Common myeloid progenitor, CD34-positive (primary cell): ENCODE measurements at regions not wholly inside any gene's neighbourhood (a gene's known extent, or its start where the extent isn't known, plus 50 kb on each side); places are given as distances from the start of the nearest gene placed in this dataset.
"Not testable (repeated sequence)": the region's sequence is repeated elsewhere in the genome, so short reads cannot be mapped to it uniquely, and the experiment has no call there.

ENCODE experiments used
- CTCF ChIA-PET: fragments of 350-600 bp; sonication (Branson Sonifier 250); formaldehyde crosslinking; loops from one replicate; lab custom pipeline; 2021; ENCODE audit warnings: antibody characterized with exemption; lab: Charles Lee
- POLR2A ChIA-PET: fragments of 350-600 bp; sonication (Branson Sonifier 250); formaldehyde crosslinking; loops from one replicate; lab custom pipeline; 2021; ENCODE audit warnings: antibody characterized with exemption; lab: Charles Lee
- DNase-seq, 3 donors: peaks; one replicate each; pipeline versions ENCODE4 v3.0.0 to v3.0.0-alpha.2; 2013
- H3K27ac ChIP-seq, 2 experiments: 1 replicate in 1 of 2; 2 replicates in 1 of 2; pipeline ENCODE4 v1.7.0; 2013; ENCODE audit warnings: inconsistent platforms in 2 of 2, low read length in 2 of 2, mild to moderate bottlenecking in 2 of 2, low read depth in 1 of 2, moderate library complexity in 1 of 2; ENCODE audit not compliant: severe bottlenecking in 2 of 2, insufficient read depth in 1 of 2, poor library complexity in 1 of 2
- H3K27me3 ChIP-seq, 5 experiments: replicated peaks in 2 of 5; 1 replicate in 3 of 5; 2 replicates in 2 of 5; pipeline versions ENCODE4 v1.6.1 to v1.7.0; 2013; ENCODE audit warnings: low read length in 4 of 5, mild to moderate bottlenecking in 2 of 5, moderate library complexity in 2 of 5, inconsistent platforms in 1 of 5; ENCODE audit not compliant: insufficient read depth in 5 of 5, control insufficient read depth in 4 of 5
- H3K36me3 ChIP-seq, 4 experiments: 1 replicate in 2 of 4; 2 replicates in 2 of 4; pipeline versions ENCODE4 v1.6.1 to v1.7.0; 2013; ENCODE audit warnings: low read length in 3 of 4, control low read depth in 1 of 4, mild to moderate bottlenecking in 1 of 4; ENCODE audit not compliant: control insufficient read depth in 4 of 4, insufficient read depth in 4 of 4
- H3K4me1 ChIP-seq, 4 experiments: 1 replicate in 3 of 4; 2 replicates in 1 of 4; pipeline versions ENCODE4 v1.6.1 to v1.7.1; 2013; ENCODE audit warnings: low read length in 3 of 4, mild to moderate bottlenecking in 3 of 4, control low read depth in 1 of 4, inconsistent platforms in 1 of 4, moderate library complexity in 1 of 4; ENCODE audit not compliant: control insufficient read depth in 4 of 4, insufficient read depth in 4 of 4; ENCODE audit errors: control extremely low read depth in 1 of 4
- H3K4me3 ChIP-seq, 7 experiments: 1 replicate in 4 of 7; 2 replicates in 3 of 7; pipeline versions ENCODE4 v1.5.1 to v1.7.0; 2013; ENCODE audit warnings: mild to moderate bottlenecking in 7 of 7, low read length in 6 of 7, moderate library complexity in 6 of 7, inconsistent platforms in 2 of 7, low read depth in 2 of 7, control low read depth in 1 of 7; ENCODE audit not compliant: insufficient read depth in 4 of 7, control insufficient read depth in 1 of 7; ENCODE audit errors: extremely low read depth in 1 of 7
- H3K9me3 ChIP-seq, 5 experiments: 1 replicate in 4 of 5; 2 replicates in 1 of 5; pipeline versions ENCODE4 v1.6.1 to v1.7.1; 2013; ENCODE audit warnings: low read length in 4 of 5, mild to moderate bottlenecking in 2 of 5, inconsistent platforms in 1 of 5, low read depth in 1 of 5, moderate library complexity in 1 of 5; ENCODE audit not compliant: control insufficient read depth in 4 of 5, insufficient read depth in 2 of 5; ENCODE audit errors: control extremely low read depth in 1 of 5
- WGBS: methylation state at CpG from one replicate; pipeline ENCODE4 v1.1.5; 2013; ENCODE audit not compliant: insufficient coverage; 5-methylcytosine and 5-hydroxymethylcytosine counted together

DNA sequence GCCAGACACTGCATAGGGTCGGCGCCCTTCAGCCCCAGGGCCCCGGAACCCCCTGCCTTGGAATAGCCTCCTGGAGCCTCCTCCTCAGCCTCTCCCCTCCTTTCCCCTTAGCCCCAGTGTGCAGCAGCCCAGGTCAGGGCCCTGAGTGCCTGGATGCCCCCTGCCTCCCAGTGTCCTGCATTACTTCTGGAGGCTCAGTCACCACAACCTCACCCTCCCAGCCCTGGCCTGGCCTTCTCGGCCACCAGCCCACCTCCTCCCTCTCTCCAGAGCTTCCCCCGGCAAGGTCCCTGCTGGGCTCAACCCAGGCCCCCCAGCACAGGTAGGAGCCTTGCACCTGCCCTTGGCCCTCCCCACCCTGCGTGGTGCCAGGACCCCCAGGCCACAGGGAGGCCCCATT, 119.0 kb downstream of the TMEM121 start:
- CTCF ChIA-PET, H3K4me3 ChIP-seq, H3K27me3 ChIP-seq, H3K9me3 ChIP-seq, H3K36me3 ChIP-seq, POLR2A ChIA-PET, H3K4me1 ChIP-seq, DNase-seq, H3K27ac ChIP-seq: not testable (repeated sequence)
- no CpG with 5 or more reads among the region's 6 CpGs for WGBS

DNA sequence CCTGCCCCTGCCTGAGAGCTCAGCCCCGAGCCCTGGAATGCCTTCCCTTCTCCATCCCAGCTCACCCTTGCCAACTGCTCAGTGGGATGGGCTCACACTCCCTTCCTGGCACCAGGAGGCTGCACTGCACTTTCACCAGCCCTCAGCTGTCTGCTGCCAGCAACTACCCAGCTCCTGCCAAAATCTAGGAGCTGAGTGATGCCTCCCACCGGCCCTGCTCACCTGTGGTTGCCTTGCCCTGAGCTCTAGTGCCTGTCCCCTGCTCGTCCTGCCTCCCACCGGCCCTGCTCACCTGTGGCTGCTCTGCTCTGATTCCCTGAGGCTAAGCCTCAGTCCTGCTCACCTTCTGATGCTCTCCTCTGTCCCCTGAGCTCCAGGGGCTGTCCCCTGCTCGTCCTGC, 119.8 kb downstream of the TMEM121 start:
- WGBS, result 78% methylated on average over 4 of the region's 5 CpGs
- POLR2A ChIA-PET, result no interaction called here
- H3K27me3 ChIP-seq, result no peaks in the 10 kb centered on the region
- H3K4me1 ChIP-seq, result no peaks in the 10 kb centered on the region
- H3K27ac ChIP-seq, result no peak overlapping the region
- CTCF ChIA-PET, result no interaction called here
- H3K4me3 ChIP-seq, result no peak overlapping the region
- no peak for DNase-seq
- no peaks in the 10 kb centered on the region for H3K36me3 ChIP-seq
- H3K9me3 ChIP-seq, result no peaks in the 10 kb centered on the region

DNA sequence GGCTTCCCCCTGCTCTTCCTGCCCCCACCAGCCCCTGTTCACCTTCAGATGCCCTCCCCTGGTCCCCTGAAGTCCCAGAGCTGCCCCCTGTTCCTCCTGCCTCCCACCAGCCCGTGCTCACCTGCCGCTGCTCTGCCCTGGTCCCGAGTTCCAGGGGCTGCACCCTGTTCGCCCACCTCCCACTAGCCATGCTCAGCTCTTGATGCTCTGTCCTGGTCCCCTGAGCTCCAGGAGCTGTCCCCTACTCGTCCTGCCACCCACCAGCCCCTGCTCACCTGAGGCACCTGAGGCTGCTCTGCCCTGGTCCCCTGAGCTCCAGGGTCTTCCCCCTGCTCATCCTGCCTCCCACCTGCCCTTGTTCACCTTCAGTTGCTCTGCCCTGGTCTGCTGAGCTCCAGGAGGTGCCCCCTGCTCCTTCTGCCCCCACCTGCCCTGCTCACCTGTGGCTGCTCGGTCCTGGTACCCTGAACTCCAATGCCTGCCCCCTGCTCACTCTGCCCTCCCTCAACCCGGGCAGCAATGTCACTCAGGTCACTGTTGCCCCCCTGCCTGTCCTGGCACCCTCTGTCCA, 120.4 kb downstream of the TMEM121 start:
- CTCF ChIA-PET, DNase-seq, H3K9me3 ChIP-seq, H3K4me1 ChIP-seq, POLR2A ChIA-PET, H3K27ac ChIP-seq, H3K27me3 ChIP-seq, H3K36me3 ChIP-seq, H3K4me3 ChIP-seq: not testable (repeated sequence)
- WGBS, result 73% methylated on average over 5 of the region's 7 CpGs

DNA sequence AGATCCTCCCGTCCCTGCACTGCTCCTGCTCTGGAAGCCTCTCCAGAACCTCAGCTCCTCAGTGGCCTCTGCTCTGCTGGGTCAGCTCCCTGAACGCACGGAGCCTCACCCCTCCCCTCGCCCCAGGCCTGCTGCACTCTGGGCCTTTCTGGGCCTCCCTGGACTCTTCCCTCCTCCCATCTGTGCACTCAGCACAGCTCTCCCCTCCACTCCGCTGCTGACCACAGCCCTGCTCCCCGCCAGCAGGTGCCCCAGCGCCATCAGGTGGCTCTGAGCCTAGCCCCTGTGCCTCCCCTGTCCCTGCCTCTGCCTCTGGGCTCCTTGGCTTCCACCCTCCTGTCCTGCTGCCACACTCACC, 121.0 kb downstream of the TMEM121 start:
- WGBS, result 94% methylated on average over 6 of the region's 7 CpGs
- H3K4me3 ChIP-seq, POLR2A ChIA-PET, H3K4me1 ChIP-seq, CTCF ChIA-PET, H3K27me3 ChIP-seq, H3K27ac ChIP-seq, H3K9me3 ChIP-seq, H3K36me3 ChIP-seq, DNase-seq: not testable (repeated sequence)

DNA sequence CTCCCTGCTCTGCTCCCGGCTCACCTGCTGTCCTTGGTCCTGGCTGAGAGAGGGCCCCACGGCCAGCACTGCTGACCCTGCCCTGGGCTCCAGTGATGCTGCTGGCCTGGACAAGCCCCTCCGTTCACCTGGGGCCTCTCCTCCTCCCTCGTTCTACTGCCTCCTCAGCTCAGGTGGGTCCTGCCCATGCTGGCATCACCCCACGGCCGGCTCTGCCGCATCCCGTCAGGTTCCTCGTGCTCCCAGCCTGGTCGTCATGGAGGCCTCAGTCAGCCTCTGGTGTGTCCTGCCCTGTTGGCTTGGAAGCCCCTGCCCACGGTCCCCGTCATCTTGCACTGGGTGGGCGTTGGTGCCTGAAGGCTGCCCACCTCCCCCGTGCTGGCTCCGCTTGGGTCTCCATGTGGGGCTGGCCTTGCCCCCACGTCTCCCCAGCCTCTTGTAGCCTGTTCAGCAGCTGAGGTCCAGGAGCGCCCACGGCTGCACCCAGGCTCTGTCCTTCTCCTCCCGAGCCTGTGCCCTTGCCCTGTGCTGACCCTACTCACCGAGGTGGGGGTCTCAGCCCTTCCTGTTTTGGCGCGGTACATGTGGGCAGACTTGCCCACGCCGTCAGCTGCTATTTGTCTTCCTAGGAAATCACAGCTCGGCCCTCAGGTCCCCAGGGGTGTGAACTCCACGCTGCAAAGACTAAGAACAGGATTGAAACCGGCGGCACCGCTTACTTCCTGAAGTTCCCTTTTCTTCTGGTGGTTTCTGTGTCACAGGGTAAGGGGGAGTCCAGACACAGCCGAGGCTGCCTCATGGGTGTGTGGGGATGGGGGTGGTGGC, 121.6 kb downstream of the TMEM121 start:
- no peaks in the 10 kb centered on the region for H3K4me1 ChIP-seq
- 89% methylated on average over 26 of the region's 30 CpGs for WGBS
- no peaks in the 10 kb centered on the region for H3K9me3 ChIP-seq
- CTCF ChIA-PET, result no interaction called here
- no peaks in the 10 kb centered on the region for H3K27me3 ChIP-seq
- H3K4me3 ChIP-seq, result no peak overlapping the region
- H3K36me3 ChIP-seq, result no peaks in the 10 kb centered on the region
- no peak overlapping the region for H3K27ac ChIP-seq
- POLR2A ChIA-PET, result no interaction called here
- DNase-seq, result peak in 2 of 3 donors; percentile 33 to 36

DNA sequence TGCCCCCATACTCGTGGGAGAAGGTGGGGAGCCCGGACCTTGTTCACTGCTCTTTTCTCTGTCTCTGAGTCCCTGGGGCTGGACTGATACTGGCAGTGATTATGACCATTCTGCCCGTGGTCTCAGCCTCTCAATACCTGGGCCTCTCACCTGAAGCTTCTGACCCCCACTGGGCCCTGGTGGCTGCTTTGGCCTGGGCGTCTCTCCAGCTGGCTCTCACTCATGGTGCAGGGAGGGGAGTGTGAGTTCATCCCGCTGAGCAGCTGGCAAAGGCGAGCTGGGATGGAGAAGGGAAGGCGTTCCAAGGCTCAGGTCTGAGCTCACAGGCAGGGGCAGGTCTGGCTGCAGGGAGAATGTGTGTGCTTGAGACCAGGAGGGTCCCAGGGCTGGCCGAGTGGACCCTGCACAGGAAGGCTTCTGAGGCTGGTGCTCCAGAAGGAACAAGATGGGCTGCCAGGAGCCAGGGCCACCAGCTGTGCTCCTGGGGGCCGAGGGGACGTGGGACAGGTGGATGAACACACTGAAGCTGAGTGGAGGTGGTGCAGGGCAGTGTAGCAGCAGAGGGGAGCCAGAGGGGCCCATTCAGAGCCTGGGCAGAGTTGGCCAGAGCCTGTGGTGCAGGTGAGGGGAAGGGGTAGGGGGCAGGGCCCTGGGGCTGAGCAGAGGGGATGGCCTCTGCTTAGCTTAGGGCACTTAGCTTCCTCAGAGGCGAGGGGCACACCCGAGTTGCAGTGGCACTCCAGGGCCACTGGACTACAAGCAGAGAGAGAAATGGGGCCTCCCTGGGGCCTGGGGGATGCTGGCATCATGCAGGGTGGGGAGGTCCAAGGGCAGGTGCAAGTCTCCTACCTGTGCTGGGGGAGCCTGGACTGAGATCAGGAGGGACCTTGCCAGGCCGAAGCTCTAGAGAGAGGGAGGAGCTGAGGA, 122.5 kb downstream of the TMEM121 start:
- H3K36me3 ChIP-seq, POLR2A ChIA-PET, H3K9me3 ChIP-seq, CTCF ChIA-PET, H3K4me1 ChIP-seq, H3K27ac ChIP-seq, H3K4me3 ChIP-seq, H3K27me3 ChIP-seq: not testable (repeated sequence)
- WGBS, result 84% methylated on average over 9 of the region's 13 CpGs
- DNase-seq, result peak in 1 of 3 donors; percentile 24

DNA sequence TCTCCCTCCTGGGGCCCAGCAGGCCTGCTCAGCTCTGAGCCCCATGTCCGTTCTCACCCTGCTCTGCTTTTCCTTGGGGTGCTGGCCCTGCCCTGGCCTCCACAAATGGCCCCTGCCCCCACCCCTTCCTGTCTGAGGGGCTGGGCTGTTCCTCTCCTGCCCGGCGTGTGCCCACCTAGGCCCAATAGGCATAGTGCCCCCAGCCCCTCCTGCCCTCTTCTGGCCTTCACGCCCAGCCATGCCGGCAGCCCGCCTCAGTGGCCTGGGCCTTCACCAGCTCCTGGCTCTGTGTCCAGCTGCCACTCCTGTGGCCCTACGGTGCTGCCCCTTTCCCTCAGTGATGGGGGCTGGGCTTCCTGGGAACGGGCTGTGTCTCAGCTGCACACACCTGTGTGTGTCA, 125.9 kb downstream of the TMEM121 start:
- 95% methylated on average over 5 of the region's 8 CpGs for whole genome bisulfite sequencing
- H3K27me3 ChIP-seq, DNase-seq, CTCF ChIA-PET, H3K9me3 ChIP-seq, POLR2A ChIA-PET, H3K27ac ChIP-seq, H3K4me3 ChIP-seq, H3K36me3 ChIP-seq, H3K4me1 ChIP-seq: not testable (repeated sequence)
